Transverse colon (tissue), 4 donors: ENCODE measurements at regions not wholly inside any gene's neighbourhood (a gene's known extent, or its start where the extent isn't known, plus 50 kb on each side); places are given as distances from the start of the nearest gene placed in this dataset.

Experiments
- DNase-seq: peaks from one replicate; pipeline ENCODE4 v3.0.0-alpha.2; 2019
- H3K27ac ChIP-seq, 4 donors: fragments of 200-600 bp; sonication (generic); 2 replicates each; pipeline ENCODE4 v1.5.1; 2016 to 2018; ENCODE audit warnings: inconsistent platforms in 4 of 4
- H3K27me3 ChIP-seq: fragments of 200-600 bp; sonication (generic); 2 replicates; pipeline ENCODE4 v1.5.1; 2017; ENCODE audit warnings: inconsistent platforms
- H3K36me3 ChIP-seq, 4 donors: fragments of 200-600 bp; sonication (generic); 2 replicates each; pipeline ENCODE4 v1.5.1; 2017 to 2019; ENCODE audit warnings: inconsistent platforms in 4 of 4
- H3K4me1 ChIP-seq, 4 donors: fragments of 200-600 bp; sonication (generic); 2 replicates each; pipeline ENCODE4 v1.5.1; 2017 to 2020; ENCODE audit warnings: inconsistent platforms in 4 of 4
- H3K4me3 ChIP-seq, 4 donors: fragments of 200-600 bp; sonication (generic); 1 replicate in 1 of 4; 2 replicates in 3 of 4; pipeline versions ENCODE4 v1.5.1 to v1.6.1; 2017 to 2019; ENCODE audit warnings: inconsistent platforms in 4 of 4
- H3K9me3 ChIP-seq, 2 donors: fragments of 200-600 bp; sonication (generic); 2 replicates each; pipeline ENCODE4 v1.5.1; 2017 to 2019; ENCODE audit warnings: inconsistent platforms in 2 of 2
- EP300 ChIP-seq: sonication (generic); formaldehyde crosslinking; IDR thresholded peaks from one replicate; pipeline ENCODE4 v1.6.1; 2017; ENCODE audit warnings: antibody characterized with exemption, low read depth
- POLR2A ChIP-seq: fragments of 450-650 bp; IDR thresholded peaks from one replicate; pipeline ENCODE4 v1.6.1; 2016; ENCODE audit warnings: antibody characterized with exemption, mild to moderate bottlenecking, moderate library complexity
- POLR2AphosphoS5 ChIP-seq, 3 donors: sonication (generic); formaldehyde crosslinking; IDR thresholded peaks; one replicate each; pipeline ENCODE4 v1.6.1; 2016; ENCODE audit warnings: antibody characterized with exemption in 3 of 3
- WGBS, 2 donors: methylation state at CpG; one replicate each; pipeline ENCODE4 v1.1.5; 2018; ENCODE audit warnings: low coverage in 1 of 2; 5-methylcytosine and 5-hydroxymethylcytosine counted together
- in situ Hi-C, 4 donors: fragments of 200-750 bp; cut with MboI; loops; one replicate each; pipeline versions ENCODE4 v1.15.0 to v1.15.1; 2017; ENCODE audit warnings: low sequenced_read_pairs in 3 of 4, low pct_ligation_motif_present in 1 of 4, low pct_unique_long_range_greater_than_20kb in 1 of 4
- intact Hi-C: fragments of 100-400 bp; cut with DNase I; formaldehyde crosslinking; loops from one replicate; pipeline ENCODE4 v1.15.1; 2023; ENCODE audit warnings: low total_unique reads
- TF ChIP-seq, protein P1 (sequence below), 5 experiments: fragments of 200-600 bp in 3 of 5; fragments of 450-650 bp in 2 of 5; sonication (generic) in 3 of 5; IDR thresholded peaks; 1 replicate in 2 of 5; 2 replicates in 3 of 5; pipeline ENCODE4 v1.5.1; 2016 to 2017; ENCODE audit warnings: antibody characterized with exemption in 5 of 5, inconsistent platforms in 3 of 5, mild to moderate bottlenecking in 2 of 5, moderate library complexity in 1 of 5

DNA sequence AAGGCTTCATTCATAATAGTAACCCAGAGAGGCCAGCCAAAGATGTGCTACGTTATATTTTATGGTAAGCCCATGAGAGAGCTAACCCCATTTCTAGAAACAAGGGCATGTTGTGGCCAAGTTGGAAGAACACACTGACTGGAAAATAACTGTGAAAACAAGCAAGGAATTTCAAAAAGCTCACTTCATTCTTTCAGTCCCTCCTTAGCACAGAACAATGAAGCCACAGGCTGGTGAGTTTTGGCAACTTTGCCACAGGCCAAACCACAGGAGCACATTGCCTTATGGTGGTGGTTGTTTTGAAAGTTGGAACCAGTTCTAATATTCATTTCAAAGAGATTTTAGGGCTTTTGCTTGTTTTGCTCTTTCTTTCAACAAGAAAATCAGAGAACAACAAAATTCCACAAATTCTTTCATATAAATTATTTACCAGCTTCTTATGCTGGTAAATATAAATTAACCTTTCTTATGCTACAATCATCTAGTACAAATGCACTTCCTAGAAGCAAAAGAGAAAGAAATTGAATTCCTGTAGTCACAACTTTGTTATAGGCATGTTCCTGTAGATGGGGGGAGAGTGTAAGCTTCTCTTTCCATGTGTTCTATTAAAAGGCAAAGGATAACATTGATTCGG lies 225.4 kb upstream of the RFX3 start:
- 68 to 72% methylated on average over 2 of the region's 2 CpGs for WGBS, 2 donors
- Histone ChIP-seq H3K9me3 (no peaks in the 10 kb centered on the region), H3K27me3 (no peaks in the 10 kb centered on the region), H3K27ac (no peak overlapping the region), H3K36me3 (no peaks in the 10 kb centered on the region), H3K4me1 (peaks cover 0 to 5% (median 0%) of the 10 kb centered on the region in 4 donors), H3K4me3 (no peak overlapping the region)
- TF ChIP-seq POLR2A = no peak
- no peak for TF ChIP-seq POLR2AphosphoS5 (IDR thresholded peaks at IDR 0.05)
- TF ChIP-seq EP300 = no peak
- TF ChIP-seq, protein P1, sequence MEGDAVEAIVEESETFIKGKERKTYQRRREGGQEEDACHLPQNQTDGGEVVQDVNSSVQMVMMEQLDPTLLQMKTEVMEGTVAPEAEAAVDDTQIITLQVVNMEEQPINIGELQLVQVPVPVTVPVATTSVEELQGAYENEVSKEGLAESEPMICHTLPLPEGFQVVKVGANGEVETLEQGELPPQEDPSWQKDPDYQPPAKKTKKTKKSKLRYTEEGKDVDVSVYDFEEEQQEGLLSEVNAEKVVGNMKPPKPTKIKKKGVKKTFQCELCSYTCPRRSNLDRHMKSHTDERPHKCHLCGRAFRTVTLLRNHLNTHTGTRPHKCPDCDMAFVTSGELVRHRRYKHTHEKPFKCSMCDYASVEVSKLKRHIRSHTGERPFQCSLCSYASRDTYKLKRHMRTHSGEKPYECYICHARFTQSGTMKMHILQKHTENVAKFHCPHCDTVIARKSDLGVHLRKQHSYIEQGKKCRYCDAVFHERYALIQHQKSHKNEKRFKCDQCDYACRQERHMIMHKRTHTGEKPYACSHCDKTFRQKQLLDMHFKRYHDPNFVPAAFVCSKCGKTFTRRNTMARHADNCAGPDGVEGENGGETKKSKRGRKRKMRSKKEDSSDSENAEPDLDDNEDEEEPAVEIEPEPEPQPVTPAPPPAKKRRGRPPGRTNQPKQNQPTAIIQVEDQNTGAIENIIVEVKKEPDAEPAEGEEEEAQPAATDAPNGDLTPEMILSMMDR (IDR thresholded peaks at IDR 0.05) = no peak
- in situ Hi-C loops = no loop called here
- no peak for DNase-seq
- intact Hi-C loops = no loop called here

DNA sequence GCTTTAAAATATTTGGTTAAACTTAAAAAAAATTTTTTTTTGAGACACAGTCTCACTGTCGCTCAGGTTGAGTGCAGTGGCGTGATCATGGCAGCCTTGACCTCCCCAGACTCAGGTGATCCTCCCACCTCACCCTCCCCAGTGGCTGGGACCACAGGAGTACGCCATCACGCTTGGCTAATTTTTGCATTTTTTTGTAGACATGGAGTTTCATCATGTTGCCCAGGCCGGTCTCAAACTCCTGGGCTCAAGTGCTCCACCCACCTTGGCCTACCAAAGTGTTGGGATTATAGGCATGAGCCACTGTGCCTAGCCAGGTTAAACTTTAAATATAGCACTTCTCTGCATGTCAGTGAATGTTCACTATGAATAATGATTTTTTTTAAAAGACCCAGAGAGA lies 224.5 kb upstream of the RFX3 start:
- no peak for DNase-seq
- in situ Hi-C loops = no loop called here
- no peak overlapping the region for H3K4me3 ChIP-seq
- no peaks in the 10 kb centered on the region for H3K36me3 ChIP-seq
- intact Hi-C loops = no loop called here
- TF ChIP-seq EP300 (no peak), POLR2A (no peak), POLR2AphosphoS5 (IDR thresholded peaks at IDR 0.05) (no peak)
- TF ChIP-seq, protein P1 (IDR thresholded peaks at IDR 0.05) = no peak
- no peak overlapping the region for H3K27ac ChIP-seq
- no peaks in the 10 kb centered on the region for H3K27me3 ChIP-seq
- H3K4me1 ChIP-seq = peaks cover 0 to 8% (median 0%) of the 10 kb centered on the region in 4 donors
- WGBS, 2 donors = 82% methylated on average over 5 of the region's 5 CpGs; no CpG with 5 or more reads in 1 of the 2 donors
- no peaks in the 10 kb centered on the region for H3K9me3 ChIP-seq

DNA sequence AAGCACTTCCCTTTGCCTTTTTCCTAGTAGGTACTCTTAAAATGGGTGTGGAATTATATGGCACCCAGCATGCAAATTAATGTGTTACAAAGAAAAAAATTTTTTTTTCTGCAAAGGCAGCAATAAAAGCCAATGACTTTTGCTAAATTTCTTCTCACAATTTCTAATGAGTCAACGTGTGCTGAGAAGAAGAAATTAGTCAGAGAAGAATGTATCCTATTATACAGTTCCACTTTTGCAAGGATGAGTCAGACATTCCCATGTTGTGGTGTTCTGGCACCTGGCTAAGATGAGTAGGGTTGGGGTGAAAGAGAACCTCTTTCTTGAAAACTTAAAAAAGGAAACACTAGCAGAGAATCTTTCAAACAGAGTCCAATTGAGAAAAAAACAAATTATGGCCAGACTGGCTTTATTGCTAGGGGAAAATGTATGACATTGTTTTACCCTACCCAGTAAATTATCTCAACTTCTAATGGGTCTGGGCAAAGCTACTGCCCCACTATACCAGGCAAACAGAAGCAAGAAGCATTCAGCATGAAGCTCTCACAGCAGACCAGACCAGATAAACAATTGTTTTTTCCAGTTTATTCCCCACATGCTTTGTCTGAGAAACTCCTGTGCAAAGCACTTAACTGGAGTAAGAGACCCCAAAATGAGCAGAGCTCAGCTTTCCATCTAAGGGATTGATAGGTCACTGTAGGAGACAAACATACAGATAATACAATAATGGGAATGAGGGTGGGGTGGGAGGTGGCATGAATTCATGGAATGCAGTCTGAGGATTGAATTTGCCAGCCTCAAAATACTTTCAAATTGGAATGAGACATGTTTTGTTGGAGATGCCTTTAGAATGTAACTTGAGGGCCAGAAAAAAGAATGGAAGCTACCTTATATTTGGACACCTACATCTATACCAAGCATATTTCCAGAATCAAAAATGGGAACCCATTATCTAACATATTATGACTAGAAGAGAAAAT lies 220.8 kb upstream of the RFX3 start:
- no peaks in the 10 kb centered on the region for H3K36me3 ChIP-seq
- no peaks in the 10 kb centered on the region for H3K9me3 ChIP-seq
- intact Hi-C loops = no loop called here
- H3K27ac ChIP-seq = no peak overlapping the region
- in situ Hi-C loops = loop anchor here (25.0 kb wide), 5 partner anchors 284 to 616 kb away; no protein-coding TSS in a partner anchor
- no peak for DNase-seq
- H3K4me1 ChIP-seq = peaks cover 0 to 8% (median 0%) of the 10 kb centered on the region in 4 donors
- H3K4me3 ChIP-seq = no peak overlapping the region
- WGBS, 2 donors = 0 to 5% methylated on average over 1 of the region's 1 CpG
- H3K27me3 ChIP-seq = no peaks in the 10 kb centered on the region
- TF ChIP-seq POLR2AphosphoS5 (IDR thresholded peaks at IDR 0.05) = no peak
- no peak for TF ChIP-seq POLR2A

DNA sequence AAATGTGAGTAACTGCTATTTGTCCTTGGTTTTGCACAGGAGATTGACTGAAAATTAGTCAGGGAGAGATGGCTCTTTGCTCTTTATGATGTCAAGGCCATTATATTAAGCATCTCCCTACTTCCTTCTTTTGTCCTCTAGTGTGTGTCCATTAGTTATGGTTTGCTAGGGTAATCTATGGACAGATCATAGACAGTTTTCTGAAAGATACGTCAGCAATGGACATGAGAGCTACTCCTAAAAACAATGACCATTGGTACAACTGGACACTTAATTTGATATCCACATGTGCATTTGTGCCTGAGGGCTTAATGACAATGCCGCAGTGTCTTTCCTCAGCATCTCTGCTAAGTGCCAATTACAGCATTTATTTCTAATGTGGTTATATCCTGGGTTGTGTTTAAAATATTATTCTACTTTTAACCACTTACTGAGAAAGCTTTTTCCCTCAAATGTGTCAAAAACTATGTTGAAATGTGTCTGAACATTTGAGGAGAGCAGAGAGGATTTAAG lies 218.2 kb upstream of the RFX3 start:
- Histone ChIP-seq H3K27ac (no peak overlapping the region), H3K27me3 (no peaks in the 10 kb centered on the region), H3K9me3 (no peaks in the 10 kb centered on the region), H3K4me3 (no peak overlapping the region), H3K36me3 (no peaks in the 10 kb centered on the region), H3K4me1 (peaks cover 0 to 8% (median 0%) of the 10 kb centered on the region in 4 donors)
- 93 to 100% methylated on average over 2 of the region's 2 CpGs for WGBS, 2 donors
- TF ChIP-seq, protein P1 (IDR thresholded peaks at IDR 0.05) = no peak
- TF ChIP-seq POLR2A = no peak
- TF ChIP-seq POLR2AphosphoS5 (IDR thresholded peaks at IDR 0.05) = no peak
- TF ChIP-seq EP300 = no peak
- intact Hi-C loops = no loop called here
- in situ Hi-C loops = loop anchor here (25.0 kb wide), 5 partner anchors 282 to 618 kb away; no protein-coding TSS in a partner anchor
- DNase-seq = no peak
